G401.6 (cell line): ENCODE measurements at regions not wholly inside any gene's neighbourhood (a gene's known extent, or its start where the extent isn't known, plus 50 kb on each side); places are given as distances from the start of the nearest gene placed in this dataset.

Experiments
- FAIRE-seq: peaks from 2 replicates; lab custom pipeline; 2012; peaks lifted over from hg19 to GRCh38; lab: Jason Lieb, UNC

GRCh38 chr14:101473045-101473729, 88.1 kb upstream of the DIO3 start:
- no peak for FAIRE-seq

GRCh38 chr14:101473795-101474562, 87.3 kb upstream of the DIO3 start:
- no peak for FAIRE-seq

- no peak for FAIRE-seq
These were observed 86.5 kb upstream of the DIO3 start for GRCh38 chr14:101474563-101475455.

- FAIRE-seq, result no peak
These were observed 85.6 kb upstream of the DIO3 start for GRCh38 chr14:101475456-101476257.

GRCh38 chr14:101476258-101476915, 84.9 kb upstream of the DIO3 start:
- FAIRE-seq, result no peak

GRCh38 chr14:101476916-101477553, 84.3 kb upstream of the DIO3 start:
- FAIRE-seq, result no peak

GRCh38 chr14:101477648-101478047, 83.6 kb upstream of the DIO3 start:
- FAIRE-seq, result no peak

GRCh38 chr14:101478096-101478495, 83.2 kb upstream of the DIO3 start:
- no peak for FAIRE-seq

- no peak for FAIRE-seq
These were observed 82.4 kb upstream of the DIO3 start for GRCh38 chr14:101478796-101479410.

GRCh38 chr14:101480022-101480746, 81.1 kb upstream of the DIO3 start:
- FAIRE-seq, result no peak

- no peak for FAIRE-seq
These were observed 80.4 kb upstream of the DIO3 start for GRCh38 chr14:101480747-101481530.

GRCh38 chr14:101481557-101481956, 79.7 kb upstream of the DIO3 start:
- no peak for FAIRE-seq

GRCh38 chr14:101482066-101482465, 79.2 kb upstream of the DIO3 start:
- FAIRE-seq, result no peak

GRCh38 chr14:101483829-101484228, 77.5 kb upstream of the DIO3 start:
- no peak for FAIRE-seq

GRCh38 chr14:101489092-101489760, 72.1 kb upstream of the DIO3 start:
- FAIRE-seq, result no peak

- FAIRE-seq, result no peak
These were observed 70.5 kb upstream of the DIO3 start for GRCh38 chr14:101490771-101491170.

- no peak for FAIRE-seq
These were observed 69.5 kb upstream of the DIO3 start for GRCh38 chr14:101491841-101492240.

GRCh38 chr14:101492716-101493115, 68.6 kb upstream of the DIO3 start:
- no peak for FAIRE-seq
